Endothelial cell of umbilical vein (primary cell): ENCODE measurements at regions not wholly inside any gene's neighbourhood (a gene's known extent, or its start where the extent isn't known, plus 50 kb on each side); places are given as distances from the start of the nearest gene placed in this dataset.

Experiments used
- BruUV-seq: library from RNA; stranded (reverse); fragments of 400-500 nt; replicated peaks from 2 replicates; lab custom pipeline; 2021; lab: Mats Ljungman, UMichigan
- CTCF ChIA-PET: fragments of 300-600, 350-600 bp; sonication (Branson Sonifier 250); formaldehyde crosslinking; loops from one replicate; lab custom pipeline; 2021; ENCODE audit warnings: antibody characterized with exemption, inconsistent platforms; lab: Charles Lee
- POLR2A ChIA-PET: fragments of 300-600, 350-600 bp; sonication (Branson Sonifier 250); formaldehyde crosslinking; loops from one replicate; lab custom pipeline; 2021; ENCODE audit warnings: antibody characterized with exemption, inconsistent platforms; lab: Charles Lee
- DNase-seq: peaks from one replicate; pipeline ENCODE4 v3.0.0-alpha.2; 2011; ENCODE audit warnings: low read depth, low spot score
- FAIRE-seq: peaks from 2 replicates; lab custom pipeline; 2011; peaks lifted over from hg19 to GRCh38; lab: Jason Lieb, UNC
- H2AFZ ChIP-seq: 2 replicates; pipeline ENCODE4 v1.6.0; 2012; ENCODE audit warnings: low read depth, low read length, control low read depth, inconsistent platforms
- H3K27ac ChIP-seq: 2 replicates; pipeline ENCODE4 v1.5.1; 2011; ENCODE audit warnings: low read depth, mild to moderate bottlenecking, control low read depth, low read length, moderate library complexity; ENCODE audit not compliant: insufficient read depth
- H3K27me3 ChIP-seq, 2 experiments: 2 replicates each; pipeline versions ENCODE4 v1.6.0 to v1.6.1; 2011; ENCODE audit warnings: low read length in 2 of 2, mixed read lengths in 1 of 2; ENCODE audit not compliant: control insufficient read depth in 2 of 2, insufficient read depth in 2 of 2
- H3K36me3 ChIP-seq, 2 experiments: 2 replicates in 1 of 2; 3 replicates in 1 of 2; pipeline ENCODE4 v1.5.1; 2011; ENCODE audit warnings: low read length in 2 of 2, mild to moderate bottlenecking in 1 of 2, moderate library complexity in 1 of 2; ENCODE audit not compliant: control insufficient read depth in 2 of 2, insufficient read depth in 2 of 2; ENCODE audit errors: extremely low read depth in 1 of 2
- H3K4me1 ChIP-seq: 3 replicates; pipeline ENCODE4 v1.5.1; 2011; ENCODE audit warnings: mild to moderate bottlenecking, low read length; ENCODE audit not compliant: control insufficient read depth, insufficient read depth; ENCODE audit errors: extremely low read depth
- H3K4me2 ChIP-seq: 2 replicates; pipeline ENCODE4 v1.6.1; 2011; ENCODE audit warnings: low read length, control low read depth, mixed read lengths; ENCODE audit not compliant: insufficient read depth
- H3K4me3 ChIP-seq, 3 experiments: fragments of 200-600 bp in 1 of 3; sonication (generic), shearing (Covaris generic) in 1 of 3; replicated peaks in 1 of 3; 2 replicates each; pipeline ENCODE4 v1.5.1; 2011 to 2016; ENCODE audit warnings: control low read depth in 3 of 3, low read length in 3 of 3, mild to moderate bottlenecking in 2 of 3, inconsistent platforms in 1 of 3, low read depth in 1 of 3, moderate library complexity in 1 of 3; ENCODE audit not compliant: insufficient read depth in 1 of 3
- H3K79me2 ChIP-seq: 2 replicates; pipeline ENCODE4 v1.6.0; 2012; ENCODE audit warnings: low read length, inconsistent platforms; ENCODE audit not compliant: control insufficient read depth, insufficient read depth
- H3K9ac ChIP-seq: replicated peaks from 2 replicates; pipeline ENCODE3; 2011; ENCODE audit warnings: low read length, control low read depth; ENCODE audit not compliant: insufficient read depth; ENCODE audit errors: extremely low read depth
- H3K9me1 ChIP-seq: replicated peaks from 3 replicates; pipeline ENCODE4 v1.6.0; 2011; ENCODE audit warnings: mild to moderate bottlenecking, low read length; ENCODE audit not compliant: control insufficient read depth, insufficient read depth; ENCODE audit errors: extremely low read depth
- H3K9me3 ChIP-seq: replicated peaks from 2 replicates; pipeline ENCODE4 v1.5.1; 2012; ENCODE audit warnings: low read length, inconsistent platforms; ENCODE audit not compliant: control insufficient read depth, insufficient read depth
- H4K20me1 ChIP-seq: replicated peaks from 2 replicates; pipeline ENCODE3; 2011; ENCODE audit warnings: mild to moderate bottlenecking, low read length; ENCODE audit not compliant: control insufficient read depth, insufficient read depth; ENCODE audit errors: extremely low read depth
- CTCF ChIP-seq, 2 donors: IDR thresholded peaks; 1 replicate in 1 of 2; 2 replicates in 1 of 2; pipeline ENCODE4 v1.5.1; 2011; ENCODE audit warnings: low read length in 2 of 2, mild to moderate bottlenecking in 2 of 2, moderate library complexity in 2 of 2, control low read depth in 1 of 2, inconsistent platforms in 1 of 2, low read depth in 1 of 2; ENCODE audit not compliant: insufficient read depth in 1 of 2; ENCODE audit errors: extremely low read depth in 1 of 2
- EZH2 ChIP-seq: IDR thresholded peaks from 2 replicates; pipeline ENCODE4 v1.6.1; 2012; ENCODE audit warnings: borderline replicate concordance, low read depth, mild to moderate bottlenecking, moderate library complexity, low read length, inconsistent platforms; ENCODE audit not compliant: severe bottlenecking
- FOS ChIP-seq: IDR thresholded peaks from 2 replicates; pipeline ENCODE4 v1.6.1; 2011; ENCODE audit warnings: mild to moderate bottlenecking, low read length, moderate library complexity, borderline replicate concordance; ENCODE audit not compliant: insufficient read depth
- GATA2 ChIP-seq: IDR thresholded peaks from 2 replicates; pipeline ENCODE4 v1.7.0; 2011; ENCODE audit warnings: low read depth, mild to moderate bottlenecking, moderate library complexity, mixed read lengths, low read length; ENCODE audit not compliant: insufficient read length, insufficient read depth
- JUN ChIP-seq: IDR thresholded peaks from 2 replicates; pipeline ENCODE4 v1.6.1; 2011; ENCODE audit warnings: borderline replicate concordance, low read depth; ENCODE audit not compliant: insufficient read length, insufficient read depth
- MAX ChIP-seq: IDR thresholded peaks from 2 replicates; pipeline ENCODE4 v1.6.1; 2011; ENCODE audit not compliant: insufficient read depth, insufficient read length
- MYC ChIP-seq: IDR thresholded peaks from one replicate; pipeline ENCODE4 v1.6.1; 2011; ENCODE audit warnings: mild to moderate bottlenecking, low read depth, low read length
- POLR2A ChIP-seq: IDR thresholded peaks from 2 replicates; pipeline ENCODE4 v1.6.1; 2012; ENCODE audit warnings: low read depth, mild to moderate bottlenecking, control low read depth, low read length
- POLR2AphosphoS5 ChIP-seq: IDR thresholded peaks from 2 replicates; pipeline ENCODE4 v1.6.1; 2012; ENCODE audit warnings: low read depth, mild to moderate bottlenecking, control low read depth, low read length, moderate library complexity; ENCODE audit not compliant: insufficient read depth
- dilution Hi-C: fragments of 300-500 bp; cut with MboI; formaldehyde crosslinking; loops from one replicate; pipeline ENCODE4 v1.15.0; 2019; ENCODE audit warnings: low sequenced_read_pairs; ENCODE audit not compliant: extremely low pct_ligation_motif_present
- intact Hi-C: fragments of 100-400 bp; cut with micrococcal nuclease; formaldehyde crosslinking; loops from one replicate; pipeline ENCODE4 v1.10.0; 2022

- H3K9me3 ChIP-seq: no peaks in the 10 kb centered on the region
- FAIRE-seq: no peak
- H3K4me1 ChIP-seq: no peaks in the 10 kb centered on the region
- no peaks in the 10 kb centered on the region for H4K20me1 ChIP-seq
- no peak for TF ChIP-seq GATA2
- TF ChIP-seq MYC: no peak
- TF ChIP-seq JUN: no peak
- no peak for TF ChIP-seq CTCF (IDR thresholded peaks at IDR 0.05; ENCODE audit: extremely low read depth in 1 of 2, insufficient read depth in 1 of 2, low read depth in 1 of 2, low read length in 2 of 2)
- TF ChIP-seq MAX: no peak
- H3K27me3 ChIP-seq: no peaks in the 10 kb centered on the region
- no peak overlapping the region for H3K9ac ChIP-seq
- H3K9me1 ChIP-seq: no peaks in the 10 kb centered on the region
- H3K4me3 ChIP-seq: no peak overlapping the region
- intact Hi-C loops (no loop called here), dilution Hi-C loops (no loop called here)
- no peaks in the 10 kb centered on the region for H3K36me3 ChIP-seq
- BruUV-seq: no TSS peak
- no peak overlapping the region for H2AFZ ChIP-seq
- no peak overlapping the region for H3K4me2 ChIP-seq
- no peak for DNase-seq
- no peaks in the 10 kb centered on the region for H3K79me2 ChIP-seq
- CTCF ChIA-PET: no interaction called here
- H3K27ac ChIP-seq: no peak overlapping the region
- POLR2A ChIA-PET: no interaction called here
These were observed 811.6 kb downstream of the TRHDE start for GRCh38 chr12:73083736-73084135.

GRCh38 chr12:73106296-73106695, 834.1 kb downstream of the TRHDE start:
- ChIA-PET POLR2A (no interaction called here), CTCF (no interaction called here)
- no TSS peak for BruUV-seq
- no peaks in the 10 kb centered on the region for H3K36me3 ChIP-seq
- H3K9me1 ChIP-seq: no peaks in the 10 kb centered on the region
- intact Hi-C loops: no loop called here
- dilution Hi-C loops: no loop called here
- no peak overlapping the region for H3K27ac ChIP-seq
- no peaks in the 10 kb centered on the region for H3K4me1 ChIP-seq
- H3K79me2 ChIP-seq: no peaks in the 10 kb centered on the region
- H4K20me1 ChIP-seq: no peaks in the 10 kb centered on the region
- TF ChIP-seq POLR2A (no peak), EZH2 (no peak), POLR2AphosphoS5 (no peak), MYC (no peak), CTCF (IDR thresholded peaks at IDR 0.05; ENCODE audit: extremely low read depth in 1 of 2, insufficient read depth in 1 of 2, low read depth in 1 of 2, low read length in 2 of 2) (no peak), FOS (no peak), MAX (no peak), GATA2 (no peak), JUN (no peak)
- no peak overlapping the region for H3K9ac ChIP-seq
- no peak for DNase-seq
- no peak overlapping the region for H2AFZ ChIP-seq
- FAIRE-seq: no peak
- H3K4me3 ChIP-seq: no peak overlapping the region
- no peak overlapping the region for H3K4me2 ChIP-seq
- H3K9me3 ChIP-seq: peaks cover 7% of the 10 kb centered on the region
- H3K27me3 ChIP-seq: no peaks in the 10 kb centered on the region
